K562 (cell line): ENCODE measurements at regions not wholly inside any gene's neighbourhood (a gene's known extent, or its start where the extent isn't known, plus 50 kb on each side); places are given as distances from the start of the nearest gene placed in this dataset.

Source experiments
- ATAC-seq: fragments of 200-7000 bp; cut with Tn5 transposase; 3 replicates; pipeline ENCODE4 v1.9.1; 2020; ENCODE audit warnings: moderate library complexity
- BruUV-seq: library from RNA; stranded (reverse); fragments of 400-500 nt; replicated peaks from 2 replicates; lab custom pipeline; 2021; lab: Mats Ljungman, UMichigan
- CTCF ChIA-PET: fragments of 300-600 bp; formaldehyde crosslinking; extraction: SDS; loops from one replicate; lab custom pipeline; 2021; ENCODE audit warnings: low intra/inter-chr PET ratio; lab: Yijun Ruan, JAX
- POLR2A ChIA-PET: fragments of 300-600, 350-650 bp; sonication (Branson Sonifier 250); formaldehyde crosslinking; extraction: SDS; loops from one replicate; lab custom pipeline; 2021; ENCODE audit warnings: antibody characterized with exemption, inconsistent platforms; lab: Yijun Ruan, JAX
- DNase-seq, 4 experiments: peaks; one replicate each; pipeline versions ENCODE4 v3.0.0 to v3.0.0-alpha.2; 2011 to 2018; ENCODE audit warnings: low spot score in 3 of 4, mixed read lengths in 3 of 4; ENCODE audit errors: extremely low read depth in 1 of 4
- FAIRE-seq: peaks from 2 replicates; lab custom pipeline; 2011; peaks lifted over from hg19 to GRCh38; lab: Jason Lieb, UNC
- H2AFZ ChIP-seq: 2 replicates; pipeline ENCODE4 v1.6.0; 2011; ENCODE audit warnings: low read depth, low read length, control low read depth, inconsistent platforms
- H3K27ac ChIP-seq: fragments of 200-600 bp; 3 replicates; pipeline ENCODE4 v1.8.0; 2011; ENCODE audit warnings: low read depth, mild to moderate bottlenecking, control low read depth, inconsistent platforms, low read length, moderate library complexity, mixed read lengths; ENCODE audit errors: extremely low read depth
- H3K27me3 ChIP-seq, 2 experiments: fragments of 300-600 bp in 1 of 2; 2 replicates in 1 of 2; 3 replicates in 1 of 2; pipeline versions ENCODE4 v1.6.0 to v1.8.0; 2011; ENCODE audit warnings: inconsistent platforms in 2 of 2, low read length in 2 of 2, mild to moderate bottlenecking in 1 of 2, mixed read lengths in 1 of 2, moderate library complexity in 1 of 2; ENCODE audit not compliant: control insufficient read depth in 2 of 2, insufficient read depth in 2 of 2
- H3K36me3 ChIP-seq: fragments of 300-600 bp; 3 replicates; pipeline ENCODE4 v1.8.0; 2011; ENCODE audit warnings: mild to moderate bottlenecking, low read length, inconsistent platforms; ENCODE audit not compliant: control insufficient read depth, insufficient read depth
- H3K4me1 ChIP-seq, 2 experiments: fragments of 200-600 bp in 1 of 2; replicated peaks in 1 of 2; 2 replicates in 1 of 2; 3 replicates in 1 of 2; pipeline versions ENCODE4 v1.5.1 to v1.8.0; 2011; ENCODE audit warnings: inconsistent platforms in 2 of 2, low read length in 2 of 2, mild to moderate bottlenecking in 1 of 2, mixed read lengths in 1 of 2, moderate library complexity in 1 of 2; ENCODE audit not compliant: control insufficient read depth in 2 of 2, insufficient read depth in 2 of 2
- H3K4me2 ChIP-seq: 2 replicates; pipeline ENCODE4 v1.6.1; 2011; ENCODE audit warnings: low read length, control low read depth, inconsistent platforms, mixed read lengths; ENCODE audit not compliant: insufficient read depth
- H3K4me3 ChIP-seq: fragments of 200-600 bp; sonication (generic), shearing (Covaris generic); 2 replicates; pipeline ENCODE4 v1.5.1; 2016; ENCODE audit warnings: control low read depth, inconsistent platforms
- H3K79me2 ChIP-seq: fragments of 200-600 bp; 3 replicates; pipeline ENCODE4 v1.8.0; 2011; ENCODE audit warnings: low read length, inconsistent platforms; ENCODE audit not compliant: control insufficient read depth, insufficient read depth
- H3K9ac ChIP-seq, 2 experiments: 2 replicates each; pipeline versions ENCODE4 v1.6.0 to v1.6.1; 2011; ENCODE audit warnings: low read depth in 2 of 2, low read length in 2 of 2, control low read depth in 1 of 2, inconsistent platforms in 1 of 2, mild to moderate bottlenecking in 1 of 2, mixed read lengths in 1 of 2; ENCODE audit not compliant: insufficient read depth in 1 of 2
- H3K9me1 ChIP-seq: one replicate; pipeline ENCODE4 v1.6.0; 2011; ENCODE audit warnings: inconsistent platforms, mild to moderate bottlenecking, low read length, moderate library complexity; ENCODE audit not compliant: control insufficient read depth, insufficient read depth
- H3K9me3 ChIP-seq: replicated peaks from 2 replicates; pipeline ENCODE4 v1.5.1; 2011; ENCODE audit warnings: low read depth, low read length, inconsistent platforms; ENCODE audit not compliant: control insufficient read depth, insufficient read depth
- H4K20me1 ChIP-seq: replicated peaks from 2 replicates; pipeline ENCODE4 v1.6.1; 2011; ENCODE audit warnings: low read length, inconsistent platforms, mixed read lengths; ENCODE audit not compliant: control insufficient read depth, insufficient read depth
- CCNT2 ChIP-seq: IDR thresholded peaks from 2 replicates; pipeline ENCODE4 v1.6.1; 2011; ENCODE audit warnings: borderline replicate concordance, low read depth, mild to moderate bottlenecking, moderate library complexity, mixed read lengths, low read length; ENCODE audit not compliant: insufficient read length; ENCODE audit errors: extremely low read depth
- ETV6 ChIP-seq, 3 experiments: fragments of 150-350 bp in 1 of 3; sonication (generic) in 1 of 3; formaldehyde crosslinking in 1 of 3; IDR thresholded peaks; 2 replicates each; pipeline versions ENCODE4 v1.6.1 to v1.8.0; 2014 to 2022; ENCODE audit warnings: borderline replicate concordance in 2 of 3, low read depth in 2 of 3, antibody characterized with exemption in 1 of 3, low read length in 1 of 3, mild to moderate bottlenecking in 1 of 3, missing genetic modification reagents in 1 of 3
- FOXO4 ChIP-seq: fragments of 450-650 bp; formaldehyde crosslinking; IDR thresholded peaks from 2 replicates; pipeline ENCODE4 v1.4.0; 2020; ENCODE audit warnings: mild to moderate bottlenecking, moderate library complexity
- HNRNPH1 ChIP-seq: fragments of 200-400 bp; formaldehyde crosslinking; optimal IDR thresholded peaks from 2 replicates; pipeline ENCODE3; 2017; ENCODE audit warnings: low read depth, mild to moderate bottlenecking, low read length, moderate library complexity
- MLLT1 ChIP-seq, 2 experiments: fragments of 450-650 bp; IDR thresholded peaks; 2 replicates each; pipeline ENCODE4 v1.6.1; 2016
- PHB2 ChIP-seq: fragments of 450-650 bp; IDR thresholded peaks from 2 replicates; pipeline ENCODE4 v1.6.1; 2017; ENCODE audit warnings: low read depth
- SAP30 ChIP-seq: fragments of 200-600 bp; sonication (generic); IDR thresholded peaks from 2 replicates; pipeline ENCODE4 v1.6.1; 2012; ENCODE audit warnings: borderline replicate concordance, low read depth, mild to moderate bottlenecking, moderate library complexity, low read length, control low read depth, inconsistent platforms; ENCODE audit not compliant: insufficient read depth, poor library complexity, severe bottlenecking
- ZBTB49 ChIP-seq: sonication (generic); formaldehyde crosslinking; IDR thresholded peaks from 2 replicates; pipeline ENCODE4 v1.8.0; 2022; ENCODE audit warnings: missing genetic modification reagents, mild to moderate bottlenecking, borderline replicate concordance
- ZNF586 ChIP-seq: fragments of 450-650 bp; formaldehyde crosslinking; conservative IDR thresholded peaks from 2 replicates; pipeline ENCODE4 v1.4.0; 2020; ENCODE audit warnings: mild to moderate bottlenecking, moderate library complexity
- ZNF609 ChIP-seq: sonication (generic); formaldehyde crosslinking; IDR thresholded peaks from 2 replicates; pipeline ENCODE4 v1.8.1; 2023; ENCODE audit warnings: missing genetic modification reagents, mild to moderate bottlenecking, borderline replicate concordance
- ZNF695 ChIP-seq: fragments of 450-650 bp; formaldehyde crosslinking; IDR thresholded peaks from 2 replicates; pipeline ENCODE4 v1.4.0; 2020; ENCODE audit warnings: mild to moderate bottlenecking, moderate library complexity
- WGBS: fragments of 100-300 bp; shearing (Covaris generic); methylation state at CpG from one replicate; pipeline ENCODE4 v1.1.6; 2016; ENCODE audit warnings: low coverage, mixed read lengths; ENCODE audit not compliant: insufficient coverage; ENCODE audit errors: missing lambda C conversion rate; 5-methylcytosine and 5-hydroxymethylcytosine counted together
- in situ Hi-C: fragments of 300-500 bp; cut with MboI; formaldehyde crosslinking; loops from 4 replicates; pipeline ENCODE4 v1.15.0; 2018; ENCODE audit warnings: inconsistent platforms, mixed read lengths
- intact Hi-C: fragments of 100-400 bp; cut with micrococcal nuclease; formaldehyde crosslinking; loops from 2 replicates; pipeline ENCODE4 v1.14.2; 2022

- ChIA-PET POLR2A (no interaction called here), CTCF (no interaction called here)
- Histone ChIP-seq H3K4me1 (no peaks in the 10 kb centered on the region), H3K36me3 (no peaks in the 10 kb centered on the region), H3K4me2 (no peak overlapping the region), H3K27ac (no peak overlapping the region), H3K27me3 (no peaks in the 10 kb centered on the region), H3K9ac (no peak overlapping the region), H3K9me1 (no peaks in the 10 kb centered on the region), H3K9me3 (no peaks in the 10 kb centered on the region), H4K20me1 (no peaks in the 10 kb centered on the region), H3K4me3 (no peak overlapping the region), H2AFZ (no peak overlapping the region), H3K79me2 (no peaks in the 10 kb centered on the region)
- FAIRE-seq (no peak), DNase-seq (no peak), ATAC-seq (no peak)
- in situ Hi-C loops = no loop called here
- 0% methylated on average over 2 of the region's 2 CpGs for WGBS
- BruUV-seq = no TSS peak
- intact Hi-C loops = no loop called here
- TF ChIP-seq ZNF609 (CRISPR knock-in tag) = no peak
- TF ChIP-seq FOXO4 (CRISPR knock-in tag) = no peak
- no peak for TF ChIP-seq ZNF695 (CRISPR knock-in tag)
- TF ChIP-seq ZNF586 (CRISPR knock-in tag) = no peak
- TF ChIP-seq CCNT2 = no peak
- no peak for TF ChIP-seq ZBTB49 (CRISPR knock-in tag)
- TF ChIP-seq MLLT1 (IDR thresholded peaks at IDR 0.05) = no peak
- TF ChIP-seq HNRNPH1 = no peak
- no peak for TF ChIP-seq ETV6 (IDR thresholded peaks at IDR 0.05; ENCODE audit: borderline replicate concordance in 1 of 2, low read depth in 2 of 2, low read length in 1 of 2)
- TF ChIP-seq ETV6 (CRISPR knock-in tag; IDR thresholded peaks at IDR 0.05; ENCODE audit: borderline replicate concordance) = no peak
- TF ChIP-seq PHB2 = no peak
- TF ChIP-seq SAP30 = no peak
These were observed 1156.9 kb upstream of the MAP3K7 start for GRCh38 chr6:91743756-91744155.
